GM23338 (cell line): ENCODE measurements at regions not wholly inside any gene's neighbourhood (a gene's known extent, or its start where the extent isn't known, plus 50 kb on each side); places are given as distances from the start of the nearest gene placed in this dataset.

Experiments used
- ATAC-seq: fragments of 200-7000 bp; cut with Tn5 transposase; 3 replicates; pipeline ENCODE4 v1.9.1; 2020
- DNase-seq: peaks from one replicate; pipeline ENCODE4 v3.0.0-alpha.2; 2015; ENCODE audit warnings: low spot score
- H2AFZ ChIP-seq: fragments of 200-600 bp; sonication (generic); 2 replicates; pipeline ENCODE4 v1.8.0; 2016; ENCODE audit warnings: antibody characterized with exemption, mild to moderate bottlenecking, moderate library complexity
- H3F3A ChIP-seq: fragments of 200-600 bp; sonication (generic); replicated peaks from 2 replicates; pipeline ENCODE4 v1.8.0; 2017; ENCODE audit warnings: antibody characterized with exemption, mixed run types, low read depth
- H3K27ac ChIP-seq: fragments of 200-600 bp; sonication (generic); 2 replicates; pipeline ENCODE4 v1.6.1; 2016; ENCODE audit warnings: low read depth
- H3K27me3 ChIP-seq: fragments of 200-600 bp; sonication (generic); 2 replicates; pipeline ENCODE4 v1.8.0; 2016; ENCODE audit warnings: mild to moderate bottlenecking, mixed run types, moderate library complexity; ENCODE audit not compliant: insufficient read depth
- H3K36me3 ChIP-seq: fragments of 200-600 bp; sonication (generic); 2 replicates; pipeline ENCODE4 v1.8.0; 2016; ENCODE audit warnings: mild to moderate bottlenecking; ENCODE audit not compliant: insufficient read depth
- H3K4me1 ChIP-seq: fragments of 200-600 bp; sonication (generic); 2 replicates; pipeline ENCODE4 v1.8.0; 2016; ENCODE audit warnings: mild to moderate bottlenecking, moderate library complexity; ENCODE audit not compliant: insufficient read depth
- H3K4me2 ChIP-seq: fragments of 200-600 bp; sonication (generic); 2 replicates; pipeline ENCODE4 v1.7.1; 2017; ENCODE audit warnings: mixed run types
- H3K4me3 ChIP-seq: fragments of 200-600 bp; sonication (generic); 2 replicates; pipeline ENCODE4 v1.6.1; 2016; ENCODE audit warnings: mixed run types
- H3K79me2 ChIP-seq: fragments of 200-600 bp; sonication (generic); replicated peaks from 2 replicates; pipeline ENCODE4 v1.8.0; 2017; ENCODE audit warnings: mild to moderate bottlenecking; ENCODE audit not compliant: insufficient read depth
- H3K9me2 ChIP-seq: fragments of 200-600 bp; sonication (generic); 2 replicates; pipeline ENCODE4 v1.8.0; 2017; ENCODE audit not compliant: insufficient read depth
- H4K20me1 ChIP-seq: fragments of 200-600 bp; sonication (generic); replicated peaks from 2 replicates; pipeline ENCODE4 v1.8.0; 2017; ENCODE audit warnings: mild to moderate bottlenecking; ENCODE audit not compliant: insufficient read depth
- H3K27ac Mint-ChIP-seq: 2 replicates; pipeline ENCODE4 v1.8.0; 2020; ENCODE audit warnings: inconsistent platforms, mild to moderate bottlenecking, moderate library complexity, mixed read lengths
- H3K27me3 Mint-ChIP-seq: 3 replicates; pipeline ENCODE4 v1.8.0; 2022; ENCODE audit warnings: low read depth, mild to moderate bottlenecking, moderate library complexity, mixed read lengths, inconsistent platforms; ENCODE audit not compliant: insufficient read depth, poor library complexity
- H3K36me3 Mint-ChIP-seq: 3 replicates; pipeline ENCODE4 v1.8.0; 2021; ENCODE audit warnings: low read depth, mild to moderate bottlenecking, inconsistent platforms, moderate library complexity, mixed read lengths
- H3K4me1 Mint-ChIP-seq: 3 replicates; pipeline ENCODE4 v1.8.0; 2020; ENCODE audit warnings: mild to moderate bottlenecking, inconsistent platforms, mixed read lengths
- H3K4me3 Mint-ChIP-seq: 3 replicates; pipeline ENCODE4 v1.8.0; 2021; ENCODE audit warnings: moderate library complexity, mild to moderate bottlenecking, inconsistent platforms, mixed read lengths
- H3K9me3 Mint-ChIP-seq: 3 replicates; pipeline ENCODE4 v1.8.0; 2020; ENCODE audit warnings: moderate library complexity, mild to moderate bottlenecking, inconsistent platforms, mixed read lengths
- CREB1 ChIP-seq: fragments of 250-450 bp; sonication (Bioruptor Pico); IDR thresholded peaks from 2 replicates; pipeline ENCODE4 v1.5.0; 2020; ENCODE audit warnings: low read depth, mild to moderate bottlenecking, moderate library complexity
- EZH2phosphoT487 ChIP-seq: fragments of 200-600 bp; sonication (generic); IDR thresholded peaks from one replicate; pipeline ENCODE4 v1.8.1; 2018; ENCODE audit warnings: antibody characterized with exemption; ENCODE audit not compliant: unreplicated experiment
- JUNB ChIP-seq: IDR thresholded peaks from one replicate; pipeline ENCODE4 v1.6.1; 2016; ENCODE audit warnings: antibody characterized with exemption; ENCODE audit not compliant: unreplicated experiment
- POLR2AphosphoS5 ChIP-seq: IDR thresholded peaks from 2 replicates; pipeline ENCODE4 v1.6.1; 2016; ENCODE audit warnings: antibody characterized with exemption, low read depth
- REST ChIP-seq: IDR thresholded peaks from one replicate; pipeline ENCODE4 v1.6.1; 2018; ENCODE audit warnings: antibody characterized with exemption; ENCODE audit not compliant: unreplicated experiment
- STAT1 ChIP-seq: IDR thresholded peaks from one replicate; pipeline ENCODE4 v1.6.1; 2016; ENCODE audit warnings: antibody characterized with exemption; ENCODE audit not compliant: unreplicated experiment
- ZNF462 ChIP-seq: fragments of 250-450 bp; sonication (Bioruptor Pico); IDR thresholded peaks from 2 replicates; pipeline ENCODE4 v1.5.0; 2020; ENCODE audit warnings: mild to moderate bottlenecking, moderate library complexity

GRCh38 chr5:110963495-110963894, 108.0 kb upstream of the TSLP start:
- Histone ChIP-seq H2AFZ (no peak overlapping the region), H3K4me2 (no peak overlapping the region), H4K20me1 (no peaks in the 10 kb centered on the region), H3K36me3 (no peaks in the 10 kb centered on the region), H3K4me3 (no peak overlapping the region), H3K27me3 (no peaks in the 10 kb centered on the region), H3K27ac (no peak overlapping the region), H3K9me2 (peaks cover 5% of the 10 kb centered on the region; the same call in 1 of the 2 replicates), H3F3A (no peaks in the 10 kb centered on the region), H3K79me2 (no peaks in the 10 kb centered on the region), H3K4me1 (no peaks in the 10 kb centered on the region)
- ATAC-seq (no peak), DNase-seq (no peak)
- Mint-ChIP-seq H3K4me3 (no peak overlapping the region), H3K27ac (no peak overlapping the region), H3K27me3 (no peaks in the 10 kb centered on the region), H3K4me1 (no peaks in the 10 kb centered on the region), H3K9me3 (no peaks in the 10 kb centered on the region), H3K36me3 (no peaks in the 10 kb centered on the region)
- TF ChIP-seq EZH2phosphoT487 = no peak
- TF ChIP-seq CREB1 (CRISPR knock-in tag) = no peak
- TF ChIP-seq STAT1 = no peak
- no peak for TF ChIP-seq POLR2AphosphoS5
- TF ChIP-seq ZNF462 (CRISPR knock-in tag) = no peak
- no peak for TF ChIP-seq REST
- no peak for TF ChIP-seq JUNB
